ENCODE measurements at regions not wholly inside any gene's neighbourhood (a gene's known extent, or its start where the extent isn't known, plus 50 kb on each side); places are given as distances from the start of the nearest gene placed in this dataset.

GRCh38 chr4:163679189-163679588 is 184.7 kb downstream of the TMA16 start:
- H2BK12ac ChIP-seq (ENCODE audit: insufficient read length, low read depth, low read length) = no peak overlapping the region
- no CpG with 5 or more reads among the region's 5 CpGs for WGBS (ENCODE audit: extremely low coverage, insufficient read length, low lambda C conversion rate)
- H2BK120ac ChIP-seq (ENCODE audit: low read depth, low read length, poor library complexity, severe bottlenecking) = no peak overlapping the region
- no peak overlapping the region for H3K4me2 ChIP-seq (ENCODE audit: insufficient read depth, insufficient read length, low read length)
- no peak overlapping the region for H2BK15ac ChIP-seq (ENCODE audit: low read depth, low read length)
- no peaks in the 10 kb centered on the region for H4K20me1 ChIP-seq (ENCODE audit: control insufficient read depth, insufficient read depth, insufficient read length)
- no peaks in the 10 kb centered on the region for H3K79me1 ChIP-seq (ENCODE audit: insufficient read depth, low read depth, low read length, poor library complexity, severe bottlenecking)
- H2AFZ ChIP-seq (ENCODE audit: low read length) = no peak overlapping the region
- Mint-ChIP-seq H3K27ac (no peak overlapping the region), H3K4me3 (no peak overlapping the region), H3K9me3 (peaks cover 6 to 8% of the 10 kb centered on the region in 2 experiments; a peak in 4 of 5 replicates), H3K4me1 (no peaks in the 10 kb centered on the region), H3K36me3 (ENCODE audit: insufficient read depth in 1 of 3, low read depth in 3 of 3) (peaks cover 0 to 13% (median 2%) of the 10 kb centered on the region in 3 experiments; a peak in 3 of 7 replicates), H3K27me3 (ENCODE audit: low read depth) (no peaks in the 10 kb centered on the region)
- H3K23ac ChIP-seq (ENCODE audit: insufficient read length, low read depth, low read length) = no peak overlapping the region
- no peak overlapping the region for H4K91ac ChIP-seq (ENCODE audit: insufficient read length, low read depth, low read length)
- no peak overlapping the region for H2AK5ac ChIP-seq (ENCODE audit: insufficient read length, low read length)
- no peaks in the 10 kb centered on the region for H3K79me2 ChIP-seq (ENCODE audit: insufficient read depth, low read length)
- H2BK5ac ChIP-seq (ENCODE audit: insufficient read length, low read length) = no peak overlapping the region
- no peak overlapping the region for H4K8ac ChIP-seq (replicated peaks; ENCODE audit: insufficient read length, low read depth, low read length)
- no peak overlapping the region for H3K18ac ChIP-seq (ENCODE audit: insufficient read length, low read depth, low read length)
- no peaks in the 10 kb centered on the region for H3K9me3 ChIP-seq (ENCODE audit: control insufficient read depth, low read depth, low read length)
- H3K56ac ChIP-seq (ENCODE audit: insufficient read length, low read depth, low read length) = no peak overlapping the region
- no peak overlapping the region for H4K5ac ChIP-seq (ENCODE audit: insufficient read length, low read depth, low read length)
- H3K9ac ChIP-seq (ENCODE audit: extremely low read depth, insufficient read length, low read length) = no peak overlapping the region
- no peaks in the 10 kb centered on the region for H3K4me1 ChIP-seq (ENCODE audit: insufficient read depth, low read length)
- no peak overlapping the region for H2BK20ac ChIP-seq (ENCODE audit: low read depth, low read length, poor library complexity, severe bottlenecking)
- TF ChIP-seq CTCF (conservative IDR thresholded peaks at IDR 0.05) = peak; percentile 35; the same call in 2 of the 3 replicates
- H3K14ac ChIP-seq (ENCODE audit: insufficient read depth, low read length) = no peak overlapping the region
- no peaks in the 10 kb centered on the region for H3K23me2 ChIP-seq (ENCODE audit: insufficient read length, low read depth, low read length, poor library complexity, severe bottlenecking)
- DNase-seq = no peak
- H3K27me3 ChIP-seq (ENCODE audit: insufficient read depth, low read length) = no peaks in the 10 kb centered on the region
- H3K27ac ChIP-seq (ENCODE audit: insufficient read length, low read depth, low read length) = no peak overlapping the region
- no peak overlapping the region for H3K4ac ChIP-seq (ENCODE audit: low read depth, low read length)
- H3T11ph ChIP-seq (ENCODE audit: low read length) = no peak overlapping the region
